Astrocyte (in vitro differentiated cells and primary cell): ENCODE measurements at regions not wholly inside any gene's neighbourhood (a gene's known extent, or its start where the extent isn't known, plus 50 kb on each side); places are given as distances from the start of the nearest gene placed in this dataset.

Experiments used
- CTCF ChIP-seq: IDR thresholded peaks from 2 replicates; pipeline ENCODE4 v1.5.1; 2011; ENCODE audit warnings: low read depth, mild to moderate bottlenecking, inconsistent platforms, low read length, moderate library complexity; ENCODE audit not compliant: insufficient read depth
- EZH2 ChIP-seq: IDR thresholded peaks from 2 replicates; pipeline ENCODE4 v1.6.1; 2012; ENCODE audit warnings: mild to moderate bottlenecking, low read length, inconsistent platforms; ENCODE audit not compliant: insufficient read depth

- TF ChIP-seq CTCF (no peak), EZH2 (no peak)
Observed at GRCh38 chr15:95442107-95442719, 888.3 kb upstream of the NR2F2 start.
